GM13976 (cell line): ENCODE measurements at regions not wholly inside any gene's neighbourhood (a gene's known extent, or its start where the extent isn't known, plus 50 kb on each side); places are given as distances from the start of the nearest gene placed in this dataset.

Source experiments
- DNase-seq: peaks from one replicate; pipeline ENCODE4 v3.0.0; 2012; ENCODE audit warnings: low spot score
- CTCF ChIP-seq: IDR thresholded peaks from 2 replicates; pipeline ENCODE4 v1.5.1; 2012; ENCODE audit warnings: borderline replicate concordance, mild to moderate bottlenecking; ENCODE audit not compliant: insufficient read depth; ENCODE audit errors: extremely low read depth, missing control alignments, control extremely low read depth
- in situ Hi-C: fragments of 300-500 bp; cut with MboI; formaldehyde crosslinking; loops from one replicate; pipeline ENCODE4 v1.12.0; 2022; ENCODE audit warnings: low sequenced_read_pairs, mixed read lengths, inconsistent platforms; ENCODE audit not compliant: unreplicated experiment

- no peak for DNase-seq
- no peak for TF ChIP-seq CTCF
- in situ Hi-C loops, result no loop called here
Observed at GRCh38 chr9:89659891-89660685, 55.3 kb downstream of the GADD45G start.

DNA sequence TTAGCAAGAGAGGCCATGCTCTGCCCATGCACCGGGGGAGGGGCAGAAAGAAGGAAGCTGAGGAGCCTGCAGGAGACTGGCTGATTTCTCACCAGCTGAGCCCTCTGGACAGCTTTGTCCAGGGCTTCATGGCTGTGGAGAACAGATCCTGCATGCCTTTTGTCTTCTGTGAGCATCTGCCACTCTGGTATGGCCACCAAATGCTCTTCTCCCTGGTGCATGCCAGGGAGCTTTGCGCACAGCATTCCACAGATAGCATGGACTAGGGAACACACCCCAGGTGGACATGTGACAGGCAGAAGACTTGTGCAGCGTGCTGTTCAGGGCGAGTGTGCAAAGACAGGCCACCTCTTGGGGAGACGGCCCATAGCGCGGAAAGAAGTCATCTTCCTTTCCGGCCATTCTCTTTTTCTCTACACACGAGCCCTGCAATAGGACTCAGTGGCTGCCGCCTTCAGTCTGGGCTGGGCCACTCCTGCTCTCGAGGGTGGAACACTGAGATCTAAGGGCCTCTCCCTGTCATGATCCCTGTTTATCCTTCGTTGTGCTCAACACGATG, 56.7 kb downstream of the GADD45G start:
- no peak for DNase-seq
- TF ChIP-seq CTCF, result no peak
- in situ Hi-C loops, result no loop called here

DNA sequence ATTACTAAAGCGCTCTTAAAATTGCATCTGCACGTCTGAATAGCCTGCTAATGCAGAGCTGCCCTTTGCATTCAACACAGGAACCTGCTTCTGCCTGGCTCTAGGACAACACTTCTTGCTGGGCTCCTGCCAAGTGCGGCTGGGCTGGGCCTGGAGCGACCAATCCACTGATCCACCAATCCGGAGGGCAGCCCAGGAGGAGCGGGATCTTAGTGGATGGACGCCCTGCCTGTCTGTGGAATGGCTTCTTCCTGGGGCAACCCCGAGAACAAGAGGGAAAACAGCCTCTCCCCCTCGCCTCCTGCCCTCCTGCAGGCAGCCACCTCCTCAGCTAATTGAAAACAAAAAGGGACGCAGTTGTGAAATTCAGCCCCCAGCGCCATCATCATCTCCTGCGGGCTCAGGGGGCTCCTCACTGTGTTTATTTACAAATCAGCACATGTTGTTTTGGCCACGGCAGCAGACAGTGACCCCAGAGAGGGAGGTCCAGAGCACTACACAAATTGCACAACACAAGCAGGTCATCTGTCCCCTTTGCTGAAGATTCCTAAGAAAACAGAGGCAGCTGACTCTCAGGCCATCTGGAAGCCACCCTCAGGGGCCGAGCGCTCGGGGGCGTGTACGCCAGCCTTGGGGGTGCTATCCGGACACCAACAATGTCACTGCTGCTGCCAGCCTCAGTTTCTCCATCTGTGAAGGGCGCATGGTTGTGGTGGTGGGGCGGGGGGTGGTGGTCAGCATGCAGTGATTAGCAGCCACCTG, 57.3 kb downstream of the GADD45G start:
- TF ChIP-seq CTCF, result no peak
- in situ Hi-C loops, result no loop called here
- DNase-seq, result no peak

DNA sequence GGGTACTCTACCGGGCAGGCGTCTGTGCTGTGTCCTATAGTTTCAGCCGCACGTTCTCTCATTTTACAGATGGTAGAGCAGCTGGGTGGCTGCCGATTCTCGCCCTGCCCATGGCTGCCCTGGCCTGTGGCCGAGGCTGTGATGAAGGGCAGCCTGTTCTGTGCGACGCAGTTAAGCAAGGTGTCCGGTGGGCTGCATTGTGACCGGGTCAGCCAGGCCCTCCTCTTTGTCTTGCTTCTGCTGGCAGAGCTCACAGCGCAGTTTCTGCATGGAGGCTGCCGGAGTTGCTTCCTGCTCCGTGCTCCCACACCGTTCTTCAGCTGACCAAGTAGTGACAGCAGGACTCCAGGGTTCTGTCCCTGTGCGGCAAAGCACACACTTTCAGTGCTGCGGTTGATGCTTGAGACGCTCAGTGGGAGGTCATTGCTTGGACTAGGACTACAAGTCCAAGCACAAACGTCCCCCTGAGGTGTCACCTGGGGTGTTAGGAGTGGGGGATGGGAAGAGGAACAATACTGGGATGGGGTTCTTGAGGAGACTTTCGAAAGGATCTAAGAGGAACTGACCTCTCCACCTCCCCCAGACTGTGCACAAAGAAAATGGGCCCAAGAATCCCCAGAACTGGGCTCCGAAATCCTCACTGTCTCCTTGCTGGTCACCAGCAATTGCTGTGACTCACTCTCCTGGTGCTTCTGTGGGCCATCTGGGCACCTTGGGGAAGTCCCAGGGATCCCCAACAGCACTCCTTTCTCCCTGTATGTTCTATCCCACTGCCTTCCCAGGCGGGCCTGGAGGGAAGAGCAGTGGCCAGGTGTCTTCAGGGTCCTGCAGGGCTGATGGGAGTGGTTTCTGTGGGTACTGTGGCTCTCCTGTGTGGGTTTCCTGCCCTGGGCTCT, 58.2 kb downstream of the GADD45G start:
- DNase-seq, result no peak
- TF ChIP-seq CTCF, result no peak
- in situ Hi-C loops, result no loop called here

DNA sequence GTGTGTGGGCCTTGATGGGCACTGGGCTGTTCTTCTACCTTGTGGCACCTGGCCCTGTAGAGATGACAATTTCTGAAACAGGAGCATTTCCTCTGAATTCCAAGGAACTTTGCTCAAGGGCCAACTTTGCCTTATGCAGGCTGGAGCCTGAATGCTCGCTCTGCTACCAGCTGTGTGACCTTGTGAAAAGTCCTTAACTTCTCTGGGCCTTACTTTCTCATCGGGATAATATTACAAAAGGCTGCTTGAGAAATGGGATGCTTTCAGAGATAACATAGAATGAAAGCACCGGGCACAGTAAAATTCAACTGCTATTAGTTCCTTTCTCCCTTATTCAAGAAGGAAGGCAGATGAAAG, 58.8 kb downstream of the GADD45G start:
- TF ChIP-seq CTCF, result no peak
- in situ Hi-C loops, result no loop called here
- no peak for DNase-seq

DNA sequence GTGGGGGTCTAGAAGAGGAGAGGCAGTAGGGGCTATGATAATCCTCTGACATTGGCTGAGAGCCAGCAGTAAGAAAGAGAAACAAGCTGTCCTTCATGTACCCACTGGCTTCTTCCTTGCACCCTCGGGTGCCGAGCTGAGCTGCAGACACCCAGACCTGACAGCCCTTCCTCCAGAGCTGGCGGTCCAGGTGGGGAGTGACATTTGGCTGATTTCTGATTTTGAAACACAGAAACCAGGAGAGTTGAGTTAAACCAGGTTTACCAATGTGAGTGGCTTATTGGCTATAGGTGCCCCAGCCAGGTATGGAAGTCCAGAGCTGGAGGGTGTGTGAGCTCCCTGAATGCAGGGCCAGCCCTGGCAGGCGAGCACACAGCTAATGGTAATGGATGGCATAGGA, 59.2 kb downstream of the GADD45G start:
- no peak for TF ChIP-seq CTCF
- in situ Hi-C loops, result no loop called here
- no peak for DNase-seq
